GM21515 (cell line): ENCODE measurements at regions not wholly inside any gene's neighbourhood (a gene's known extent, or its start where the extent isn't known, plus 50 kb on each side); places are given as distances from the start of the nearest gene placed in this dataset.
"Not testable (repeated sequence)": the region's sequence is repeated elsewhere in the genome, so short reads cannot be mapped to it uniquely, and the experiment has no call there.

Experiments
- ATAC-seq: cut with Tn5 transposase; IDR thresholded peaks from one replicate; pipeline ENCODE4 v1.9.1; 2021; ENCODE audit not compliant: unreplicated experiment

DNA sequence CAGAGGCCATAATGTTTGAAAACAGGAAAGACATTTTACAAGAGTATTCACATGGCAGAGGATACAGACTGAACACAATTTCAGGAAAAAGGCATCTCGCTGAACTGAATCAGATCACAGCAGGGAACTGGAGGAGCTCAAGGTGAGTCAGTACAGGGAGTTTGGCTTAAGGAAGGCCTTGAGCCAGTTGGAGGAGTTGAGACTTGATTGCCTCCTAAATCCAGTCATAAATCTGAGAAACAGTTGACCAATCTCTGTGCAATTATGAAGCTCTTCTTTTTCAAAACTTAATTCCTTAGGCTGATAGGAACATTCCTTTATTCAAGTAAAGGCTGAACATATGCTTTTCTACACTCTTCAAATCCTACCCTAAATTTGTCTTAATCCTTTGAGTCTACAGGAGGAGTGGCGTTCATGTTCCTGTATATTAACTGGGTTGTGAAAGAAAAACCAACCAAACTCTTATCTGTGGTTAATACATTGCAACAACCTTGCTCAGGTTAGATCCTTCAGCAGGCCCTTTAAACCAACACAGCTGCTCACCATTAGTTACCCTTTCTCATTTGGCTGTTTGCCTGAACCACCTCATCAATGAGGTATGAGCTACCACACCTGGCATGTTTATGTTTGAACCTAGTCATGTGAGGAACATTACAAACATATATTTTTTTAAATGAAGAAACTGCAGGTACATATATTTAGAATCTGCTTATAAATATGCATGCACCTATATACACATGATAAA lies 404.1 kb upstream of the ATP11B start:
- no peak for ATAC-seq

DNA sequence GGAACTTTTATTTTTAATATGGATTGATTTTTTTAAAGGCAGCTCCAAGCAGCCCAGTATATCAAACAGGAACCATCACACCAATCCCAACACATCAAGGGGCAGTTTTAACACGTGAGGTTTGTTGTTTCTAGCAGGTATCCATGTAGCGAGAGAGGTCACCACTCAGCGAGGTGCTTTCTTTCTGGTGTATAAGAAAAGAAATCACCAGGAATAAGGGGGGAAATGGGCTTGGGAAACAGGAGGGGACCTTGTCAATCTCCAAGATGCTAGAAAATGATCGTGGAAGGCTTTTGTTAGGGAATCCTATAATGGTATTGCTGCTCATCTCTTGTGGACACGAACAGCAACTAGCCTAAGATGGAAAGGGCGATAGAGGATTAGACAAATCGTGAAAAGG lies 402.9 kb upstream of the ATP11B start:
- ATAC-seq: no peak

GRCh38 chr3:182392182-182392937 lies 400.9 kb upstream of the ATP11B start:
- ATAC-seq: no peak

DNA sequence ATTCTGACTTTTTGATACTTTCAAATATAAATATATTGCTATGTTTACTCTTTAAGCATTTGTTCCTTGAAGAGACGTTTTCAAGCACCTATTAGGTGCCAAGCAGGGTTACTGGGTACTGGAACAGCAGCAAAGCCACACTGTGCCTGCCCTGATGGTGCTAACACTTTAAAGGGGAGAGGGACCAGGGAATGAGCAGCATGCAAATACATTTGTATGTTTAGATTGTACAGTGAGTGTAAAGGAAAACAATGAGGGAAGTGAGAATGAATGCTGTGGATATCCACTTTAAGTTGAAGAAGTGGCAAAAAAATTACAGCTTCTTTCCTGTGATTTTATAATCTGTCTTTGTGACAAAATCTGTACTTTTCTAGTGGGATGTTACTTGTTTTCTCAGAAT lies 400.2 kb upstream of the ATP11B start:
- no peak for ATAC-seq

DNA sequence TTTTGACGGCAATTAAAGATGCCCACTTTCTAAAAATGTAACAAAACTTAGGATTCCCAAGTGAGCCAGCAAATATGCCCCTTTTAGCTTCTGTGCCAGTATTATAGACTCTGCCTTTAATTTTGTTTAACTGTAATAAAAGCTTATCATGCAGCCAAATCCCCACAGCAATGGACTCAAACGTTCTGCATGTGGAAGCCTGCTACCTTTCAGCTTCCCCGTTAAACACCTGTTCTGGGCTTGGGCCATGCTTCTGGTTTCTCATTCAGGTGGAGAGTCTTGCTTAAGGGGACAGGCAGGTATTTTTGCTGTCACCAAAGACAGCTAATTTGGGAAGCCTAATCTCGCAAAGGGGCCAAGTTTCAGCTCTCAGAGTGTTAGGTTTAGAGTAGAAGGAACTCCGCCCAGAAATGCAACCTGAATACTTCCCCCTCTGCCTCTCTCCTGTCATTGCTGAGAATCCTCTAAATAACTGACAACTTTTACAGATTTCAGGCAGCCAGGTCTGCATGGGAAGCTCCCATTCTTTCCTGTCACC lies 399.4 kb upstream of the ATP11B start:
- no peak for ATAC-seq

DNA sequence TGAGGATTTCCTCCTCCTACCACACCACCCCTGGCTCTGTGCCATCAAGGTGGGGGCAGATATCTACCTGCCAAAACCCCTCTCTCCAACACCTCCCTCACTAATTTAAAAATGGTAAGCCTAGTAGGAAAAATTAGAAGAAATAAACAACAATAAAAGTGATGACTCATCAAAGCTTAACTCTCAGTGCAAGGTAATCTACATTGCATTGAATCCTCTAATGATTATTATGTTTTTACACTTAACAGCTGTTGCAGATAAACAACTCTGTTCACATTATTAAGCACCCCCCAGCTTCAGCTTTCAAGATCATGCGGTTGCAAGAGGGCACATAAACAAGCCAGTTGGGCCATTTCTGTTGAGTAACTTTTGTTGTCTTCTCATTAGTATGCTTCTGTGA lies 396.1 kb upstream of the ATP11B start:
- no peak for ATAC-seq

- no peak for ATAC-seq
These were observed 393.1 kb upstream of the ATP11B start for GRCh38 chr3:182399978-182400737.

DNA sequence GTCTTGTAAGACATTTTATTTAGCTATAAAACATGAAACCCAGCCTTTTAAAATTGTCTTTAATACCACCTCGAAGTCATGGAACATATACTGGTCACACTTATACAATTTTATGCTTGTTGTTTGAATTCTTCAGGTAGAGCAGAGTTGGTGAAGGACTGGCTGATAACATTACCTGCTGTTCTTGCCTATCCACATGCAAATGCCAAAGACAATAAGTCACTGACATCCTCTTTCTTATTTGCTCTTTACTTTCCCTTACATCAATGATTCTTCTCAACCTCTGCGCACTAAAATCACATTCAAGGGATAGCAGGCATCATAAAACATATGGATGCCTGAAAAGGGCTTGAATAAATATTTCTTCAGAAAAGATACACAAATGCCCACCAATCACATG lies 392.5 kb upstream of the ATP11B start:
- ATAC-seq: no peak

GRCh38 chr3:182404031-182404430 lies 389.3 kb upstream of the ATP11B start:
- ATAC-seq: no peak

- no peak for ATAC-seq
These were observed 387.5 kb upstream of the ATP11B start for GRCh38 chr3:182405759-182406158.

- ATAC-seq: no peak
These were observed 386.5 kb upstream of the ATP11B start for GRCh38 chr3:182406786-182407185.

- no peak for ATAC-seq
These were observed 383.3 kb upstream of the ATP11B start for GRCh38 chr3:182410051-182410450.

- no peak for ATAC-seq
These were observed 381.2 kb upstream of the ATP11B start for GRCh38 chr3:182412066-182412465.

- ATAC-seq: no peak
These were observed 380.2 kb upstream of the ATP11B start for GRCh38 chr3:182413061-182413460.

DNA sequence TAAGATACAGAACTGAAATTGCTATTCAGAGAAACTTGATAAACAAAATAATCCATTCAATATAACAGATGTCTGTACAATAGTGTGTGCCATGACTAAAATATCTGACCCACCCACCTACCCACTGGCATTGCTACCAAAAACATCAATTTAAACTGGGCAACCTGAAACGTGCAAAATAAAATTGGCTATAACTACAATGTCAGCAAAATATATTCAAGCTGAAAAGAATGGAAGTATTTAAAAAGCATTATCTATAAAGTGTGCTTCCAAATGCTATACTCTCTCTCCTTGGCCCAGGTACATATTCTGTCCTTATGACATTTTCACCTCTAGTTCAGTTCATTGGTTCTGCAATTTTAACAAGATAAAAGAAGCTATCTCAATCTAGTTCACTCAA lies 379.6 kb upstream of the ATP11B start:
- ATAC-seq: no peak

DNA sequence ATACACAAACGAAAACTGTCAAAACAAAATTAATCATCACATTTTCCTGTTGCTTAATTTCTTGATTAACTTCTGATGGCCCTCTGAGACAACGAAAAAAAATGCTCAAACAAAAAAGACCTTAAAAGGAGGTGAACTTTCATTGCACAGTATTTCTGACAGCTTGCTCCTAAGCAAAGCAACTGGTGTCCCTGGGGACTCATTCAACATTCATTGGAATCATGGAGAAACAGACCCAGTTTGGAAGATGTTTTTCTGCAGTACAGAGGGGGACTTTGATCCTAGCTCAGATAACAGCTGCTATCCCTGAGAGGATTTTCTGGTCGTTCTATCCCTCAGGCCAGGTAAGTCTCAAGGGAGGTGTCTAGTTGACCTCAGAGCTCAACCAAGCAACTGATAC lies 378.7 kb upstream of the ATP11B start:
- no peak for ATAC-seq

DNA sequence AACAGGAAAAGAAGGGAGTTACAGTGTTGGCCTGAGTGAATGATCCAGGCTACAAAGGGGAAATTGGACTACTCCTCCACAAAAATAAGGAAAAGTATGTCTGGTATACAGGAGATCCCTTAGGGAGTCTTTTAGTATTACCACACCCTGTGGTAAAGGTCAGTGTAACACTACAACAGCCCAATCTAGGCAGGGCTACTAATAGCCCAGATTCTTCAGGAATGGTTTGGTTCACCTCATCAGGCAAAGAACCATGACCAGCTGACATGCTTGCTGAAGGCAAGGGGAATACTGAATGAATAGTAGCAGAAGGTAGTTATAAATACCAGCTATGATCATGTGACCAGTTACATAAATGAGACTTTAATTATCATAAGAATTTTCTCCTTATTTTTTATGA lies 372.6 kb upstream of the ATP11B start:
- no peak for ATAC-seq

DNA sequence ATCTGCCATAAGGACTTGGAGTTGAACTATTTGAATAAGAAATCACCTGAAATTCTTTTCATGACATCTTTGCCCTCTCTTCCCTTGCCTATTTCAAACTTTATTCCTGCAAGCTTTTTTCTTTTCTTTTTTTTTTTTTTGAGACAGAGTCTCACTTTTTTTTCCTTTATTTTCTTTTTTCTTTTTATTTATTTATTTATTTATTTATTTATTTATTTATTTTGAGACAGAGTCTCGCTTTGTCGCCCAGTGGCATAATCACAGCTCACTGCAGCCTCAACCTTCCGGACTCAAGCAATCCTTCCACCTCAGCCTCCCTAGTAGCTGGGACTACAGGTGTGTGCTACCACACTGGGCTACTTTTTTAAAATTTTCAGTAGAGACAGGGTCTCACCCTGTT lies 369.3 kb upstream of the ATP11B start:
- no peak for ATAC-seq

GRCh38 chr3:182425926-182426718 lies 367.2 kb upstream of the ATP11B start:
- ATAC-seq: not testable (repeated sequence)

- not testable (repeated sequence) for ATAC-seq
These were observed 361.3 kb upstream of the ATP11B start for GRCh38 chr3:182431972-182432371.

GRCh38 chr3:182435860-182436259 lies 357.4 kb upstream of the ATP11B start:
- no peak for ATAC-seq
